ENCODE measurements at regions not wholly inside any gene's neighbourhood (a gene's known extent, or its start where the extent isn't known, plus 50 kb on each side); places are given as distances from the start of the nearest gene placed in this dataset.

DNA sequence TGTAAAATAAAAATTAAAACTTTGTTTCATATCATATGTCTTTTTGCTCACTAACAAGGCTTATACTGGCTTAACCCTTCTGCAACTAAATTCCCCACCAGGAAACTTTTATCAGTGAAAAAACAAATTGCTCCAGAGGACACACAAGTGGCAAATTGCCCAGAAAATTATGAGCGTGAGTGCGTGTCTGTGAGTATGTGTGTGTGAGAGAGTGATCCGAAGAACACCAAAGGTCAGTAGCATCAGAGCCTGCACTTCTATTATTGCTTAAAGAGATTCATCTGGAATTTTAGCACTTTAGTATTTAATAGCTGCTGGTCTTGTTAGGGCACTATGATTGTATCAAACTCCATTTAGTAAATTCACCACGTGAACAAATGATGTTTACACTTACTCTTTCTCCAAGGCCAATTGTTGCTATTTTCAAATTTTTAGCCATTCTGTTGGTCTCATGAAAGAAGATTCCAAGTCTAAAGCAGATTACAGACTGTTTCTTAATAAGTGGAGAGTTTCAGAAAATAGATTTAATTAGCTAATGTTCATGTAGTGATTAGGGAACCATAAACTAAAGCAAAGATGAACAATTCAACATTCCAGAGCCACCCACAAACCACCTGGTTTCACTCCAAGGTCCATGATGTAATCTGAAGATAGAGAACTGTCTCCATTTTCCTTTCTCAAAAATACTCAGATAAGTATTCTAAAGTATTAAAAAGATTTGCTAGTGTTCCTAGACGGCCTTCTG, 91.1 kb upstream of the IL12A start:
- TF ChIP-seq, protein P1, sequence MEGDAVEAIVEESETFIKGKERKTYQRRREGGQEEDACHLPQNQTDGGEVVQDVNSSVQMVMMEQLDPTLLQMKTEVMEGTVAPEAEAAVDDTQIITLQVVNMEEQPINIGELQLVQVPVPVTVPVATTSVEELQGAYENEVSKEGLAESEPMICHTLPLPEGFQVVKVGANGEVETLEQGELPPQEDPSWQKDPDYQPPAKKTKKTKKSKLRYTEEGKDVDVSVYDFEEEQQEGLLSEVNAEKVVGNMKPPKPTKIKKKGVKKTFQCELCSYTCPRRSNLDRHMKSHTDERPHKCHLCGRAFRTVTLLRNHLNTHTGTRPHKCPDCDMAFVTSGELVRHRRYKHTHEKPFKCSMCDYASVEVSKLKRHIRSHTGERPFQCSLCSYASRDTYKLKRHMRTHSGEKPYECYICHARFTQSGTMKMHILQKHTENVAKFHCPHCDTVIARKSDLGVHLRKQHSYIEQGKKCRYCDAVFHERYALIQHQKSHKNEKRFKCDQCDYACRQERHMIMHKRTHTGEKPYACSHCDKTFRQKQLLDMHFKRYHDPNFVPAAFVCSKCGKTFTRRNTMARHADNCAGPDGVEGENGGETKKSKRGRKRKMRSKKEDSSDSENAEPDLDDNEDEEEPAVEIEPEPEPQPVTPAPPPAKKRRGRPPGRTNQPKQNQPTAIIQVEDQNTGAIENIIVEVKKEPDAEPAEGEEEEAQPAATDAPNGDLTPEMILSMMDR (IDR thresholded peaks at IDR 0.05): no peak
- peak in 1 of 2 experiments; percentile 59; a peak in 2 of 4 replicates for TF ChIP-seq EP300 (IDR thresholded peaks at IDR 0.05; ENCODE audit: borderline replicate concordance in 1 of 2, low read depth in 1 of 2, low read length in 1 of 2)
- TF ChIP-seq POLR2AphosphoS5 (IDR thresholded peaks at IDR 0.05; ENCODE audit: low read depth, low read length): no peak
- no peak for TF ChIP-seq FOXJ3 (CRISPR knock-in tag; IDR thresholded peaks at IDR 0.05)
- TF ChIP-seq ELF1 (IDR thresholded peaks at IDR 0.05): no peak
- no peak for TF ChIP-seq GABPA (IDR thresholded peaks at IDR 0.05; ENCODE audit: low read depth)
- TF ChIP-seq RAD21 (IDR thresholded peaks at IDR 0.05; ENCODE audit: low read length): no peak
